Muscle of back (tissue), 3 donors: ENCODE measurements at regions not wholly inside any gene's neighbourhood (a gene's known extent, or its start where the extent isn't known, plus 50 kb on each side); places are given as distances from the start of the nearest gene placed in this dataset.
A peak's percentile ranks its signal among the peaks of the same experiment; 100 is the strongest.
"Not testable (repeated sequence)": the region's sequence is repeated elsewhere in the genome, so short reads cannot be mapped to it uniquely, and the experiment has no call there.

Experiments
- DNase-seq, 3 donors: peaks; one replicate each; pipeline versions ENCODE4 v3.0.0 to v3.0.0-alpha.2; 2013

DNA sequence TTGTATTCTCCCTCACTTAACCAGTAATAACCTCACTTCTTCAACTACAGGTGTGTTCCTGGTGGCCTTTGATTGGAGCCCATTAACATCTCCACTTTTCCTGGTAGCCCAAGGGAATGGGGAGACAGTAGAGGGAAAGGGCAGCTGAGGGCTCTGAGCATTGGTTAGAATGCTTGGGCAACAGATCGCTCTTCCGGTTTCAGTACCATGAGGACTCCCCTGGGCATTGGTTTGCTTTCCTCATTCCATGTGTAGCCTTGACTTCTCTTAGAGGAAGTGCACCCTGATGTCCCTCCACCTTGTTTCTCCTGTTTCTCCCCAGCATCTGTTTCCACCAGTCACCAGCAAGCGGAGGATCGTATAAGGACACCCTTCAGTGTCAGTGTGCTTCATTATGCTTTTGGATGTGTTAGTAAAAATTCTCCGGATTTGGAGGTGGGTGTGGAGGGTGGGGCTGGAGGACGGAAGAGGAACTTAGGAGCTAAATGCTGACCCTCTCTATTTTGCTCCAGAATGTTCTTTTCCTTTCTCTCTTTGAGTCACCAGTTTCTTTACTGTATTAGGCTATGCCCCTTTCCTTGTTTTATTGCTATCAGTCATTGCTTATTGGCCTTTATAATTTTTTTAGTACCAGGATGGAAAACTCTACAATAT lies 50.6 kb upstream of the ZNG1B start:
- peak in 1 of 3 donors; percentile 12 for DNase-seq

GRCh38 chr2:113379621-113380020 lies 57.9 kb upstream of the ZNG1B start:
- not testable (repeated sequence) for DNase-seq

GRCh38 chr2:113376913-113377445 lies 60.5 kb upstream of the ZNG1B start:
- DNase-seq = peak in 1 of 3 donors; percentile 29

- no peak for DNase-seq
Measured at GRCh38 chr2:113376253-113376912, 61.1 kb upstream of the ZNG1B start.

DNA sequence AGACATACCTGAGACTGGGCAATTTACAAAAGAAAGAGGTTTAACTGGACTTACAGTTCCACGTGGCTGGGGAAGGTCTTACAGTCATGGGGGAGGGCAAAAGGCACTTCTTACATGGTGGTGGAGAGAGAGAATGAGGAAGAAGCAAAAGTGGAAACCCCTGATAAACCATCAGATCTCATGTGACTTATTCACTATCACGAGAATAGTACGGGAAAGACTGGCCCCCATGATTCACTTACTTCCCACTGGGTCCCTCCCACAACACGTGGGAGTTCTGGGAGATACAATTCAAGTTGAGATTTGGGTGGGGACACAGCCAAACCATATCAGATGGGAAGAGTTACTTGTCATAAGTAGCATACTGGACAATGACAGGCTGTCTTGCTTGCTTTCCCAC lies 62.6 kb upstream of the ZNG1B start:
- DNase-seq = not testable (repeated sequence)

GRCh38 chr2:113372258-113372834 lies 65.1 kb upstream of the ZNG1B start:
- not testable (repeated sequence) for DNase-seq

DNA sequence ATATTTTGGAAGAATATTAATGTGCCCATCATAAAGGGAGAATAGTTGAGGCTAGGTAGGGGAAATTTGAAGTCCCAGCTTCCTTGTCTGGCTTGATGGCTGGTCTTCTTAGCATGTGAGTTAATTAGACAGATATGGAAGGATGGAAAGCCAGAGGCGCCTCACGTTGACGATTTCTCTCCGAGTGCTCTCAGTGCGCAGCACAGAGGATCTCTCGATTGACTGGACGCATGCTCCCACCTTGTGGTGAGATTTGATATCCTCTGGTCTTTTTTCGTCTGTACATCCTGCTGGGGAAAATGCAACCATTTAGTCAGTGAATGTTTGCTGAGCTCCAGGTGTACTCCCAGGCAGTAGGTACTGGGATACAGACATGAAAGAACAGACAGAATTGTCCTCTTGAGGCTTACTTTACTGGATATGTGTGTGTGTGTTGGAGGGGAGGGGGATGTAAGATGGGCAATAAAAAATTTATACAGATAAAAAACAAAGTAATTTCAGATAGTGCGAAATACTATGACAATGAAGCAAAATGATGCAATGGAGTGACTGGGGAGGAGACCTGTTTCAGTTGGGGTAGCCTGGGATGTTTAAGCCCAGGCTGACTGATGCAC lies 66.9 kb upstream of the ZNG1B start:
- peak; percentile 54 to 80 (median 64) for DNase-seq

- DNase-seq = no peak
Measured at GRCh38 chr2:113370030-113370429, 67.5 kb upstream of the ZNG1B start.

GRCh38 chr2:113368581-113368980 lies 68.9 kb upstream of the ZNG1B start:
- not testable (repeated sequence) for DNase-seq

- DNase-seq = not testable (repeated sequence)
Measured at GRCh38 chr2:113366821-113367220, 70.7 kb upstream of the ZNG1B start.

GRCh38 chr2:113365791-113366190 lies 71.7 kb upstream of the ZNG1B start:
- DNase-seq = not testable (repeated sequence)

DNA sequence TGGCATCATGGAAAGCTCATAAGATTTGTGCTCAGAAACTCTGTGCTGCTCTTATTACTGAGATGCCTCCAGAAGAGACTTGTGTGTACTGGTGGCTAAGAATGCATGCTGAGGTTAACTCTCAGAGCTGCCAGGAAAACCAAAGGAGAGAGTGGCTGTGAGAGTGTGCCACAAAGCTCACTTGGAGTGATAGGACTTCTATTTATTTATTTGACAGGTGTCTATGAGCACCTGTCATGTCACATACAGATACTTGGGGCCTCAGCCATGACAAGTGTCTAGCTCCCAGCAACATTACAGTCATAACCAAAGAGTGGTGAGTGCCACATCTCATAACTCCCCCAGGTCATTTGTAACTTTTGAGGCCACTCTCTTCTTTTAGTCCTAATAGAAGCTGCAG lies 72.2 kb upstream of the ZNG1B start:
- DNase-seq = not testable (repeated sequence)

DNA sequence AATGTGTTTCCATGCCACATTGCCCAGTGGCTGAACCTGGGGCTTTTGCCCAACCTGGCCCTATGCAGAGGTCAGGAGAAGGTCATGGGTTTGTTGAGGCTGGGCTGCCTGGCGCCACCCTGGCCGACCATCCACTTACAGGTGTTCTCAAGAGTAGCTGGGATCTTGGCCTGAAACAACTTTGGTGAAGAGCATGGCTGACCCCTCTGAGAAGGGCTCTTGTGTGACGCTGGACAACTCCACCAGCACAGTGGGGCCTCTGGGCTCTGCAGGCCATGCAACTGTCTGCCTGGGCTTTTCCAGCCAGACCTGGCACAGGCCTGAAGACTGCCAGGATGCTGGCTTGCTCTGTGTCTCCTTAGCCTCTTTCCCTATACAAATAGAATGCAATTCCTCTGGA lies 76.4 kb upstream of the ZNG1B start:
- no peak for DNase-seq

DNA sequence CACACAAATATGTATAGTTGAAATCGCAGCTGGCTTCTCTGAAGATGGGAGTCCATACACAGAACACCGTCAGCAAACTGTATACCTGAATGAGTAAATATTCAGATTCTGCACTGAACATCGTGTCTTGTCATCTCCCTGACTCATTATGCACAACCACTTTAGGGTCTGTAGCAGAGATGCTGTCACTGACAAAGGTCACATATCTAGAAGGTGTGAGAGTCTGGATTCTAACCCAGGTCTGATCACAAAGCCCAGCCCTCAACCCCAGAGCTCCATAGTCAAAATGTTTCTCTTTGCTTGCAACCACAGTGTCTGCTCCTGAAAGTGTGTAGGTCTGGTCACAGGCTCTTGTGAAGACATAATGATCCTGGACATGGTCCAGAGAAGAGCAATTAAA lies 78.3 kb upstream of the PAX8 start:
- DNase-seq = no peak

DNA sequence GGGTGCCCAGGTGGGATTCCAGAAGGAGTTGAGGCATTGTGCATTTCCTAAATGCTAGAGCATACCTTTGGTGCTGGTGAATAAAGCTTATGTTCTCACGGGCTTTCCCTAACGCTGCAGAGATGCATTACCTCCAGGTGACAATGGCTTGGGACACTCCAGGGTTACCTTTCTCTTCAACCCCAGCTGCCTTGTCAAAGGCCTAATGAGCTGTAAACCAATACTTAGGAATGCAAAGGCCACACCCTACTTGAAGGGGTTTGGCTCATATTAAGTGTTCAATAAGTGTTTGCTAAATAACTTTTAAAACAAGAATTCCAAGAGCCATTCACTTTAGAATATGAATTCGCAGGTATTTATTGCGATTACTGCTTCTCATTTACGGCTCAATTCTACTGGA lies 77.6 kb upstream of the PAX8 start:
- not testable (repeated sequence) for DNase-seq

- DNase-seq = not testable (repeated sequence)
Measured at GRCh38 chr2:113355339-113356015, 76.8 kb upstream of the PAX8 start.

- DNase-seq = no peak
Measured at GRCh38 chr2:113351375-113352355, 72.9 kb upstream of the PAX8 start.

DNA sequence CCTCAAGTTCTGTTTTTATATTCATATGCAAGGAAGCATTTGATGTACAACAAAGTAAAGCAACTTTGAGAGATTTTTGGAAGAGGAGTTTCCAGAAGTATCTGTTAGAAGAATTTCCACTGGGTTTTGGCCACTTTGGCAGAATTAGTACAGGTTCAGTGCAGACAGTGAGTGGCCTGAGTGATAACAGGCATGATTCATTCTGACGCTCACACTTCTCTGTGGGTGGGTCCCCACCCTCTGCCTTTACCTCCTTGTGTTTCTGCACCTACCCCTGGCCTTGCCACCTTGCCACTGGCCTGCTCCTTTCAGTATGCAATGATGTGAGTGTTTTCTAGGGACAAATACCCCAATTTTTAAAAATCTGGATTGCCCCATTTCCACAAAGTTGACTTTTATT lies 65.1 kb upstream of the PAX8 start:
- not testable (repeated sequence) for DNase-seq

GRCh38 chr2:113342650-113343049 lies 63.9 kb upstream of the PAX8 start:
- DNase-seq = no peak

GRCh38 chr2:113341870-113342253 lies 63.1 kb upstream of the PAX8 start:
- not testable (repeated sequence) for DNase-seq
